Glutamatergic neuron (in vitro differentiated cells): ENCODE measurements at regions not wholly inside any gene's neighbourhood (a gene's known extent, or its start where the extent isn't known, plus 50 kb on each side); places are given as distances from the start of the nearest gene placed in this dataset.

Experiments used
- DNase-seq: peaks from one replicate; pipeline ENCODE4 v3.0.0; 2022
- H3K27ac Mint-ChIP-seq: one replicate; pipeline ENCODE4 v1.8.0; 2020; ENCODE audit warnings: mild to moderate bottlenecking, mixed read lengths, inconsistent platforms; ENCODE audit not compliant: unreplicated experiment
- H3K27me3 Mint-ChIP-seq: one replicate; pipeline ENCODE4 v1.8.0; 2020; ENCODE audit warnings: mild to moderate bottlenecking, moderate library complexity, mixed read lengths, inconsistent platforms; ENCODE audit not compliant: unreplicated experiment
- H3K36me3 Mint-ChIP-seq: one replicate; pipeline ENCODE4 v1.8.0; 2020; ENCODE audit warnings: mild to moderate bottlenecking, mixed read lengths, inconsistent platforms; ENCODE audit not compliant: unreplicated experiment
- H3K4me1 Mint-ChIP-seq: one replicate; pipeline ENCODE4 v1.8.0; 2020; ENCODE audit warnings: mild to moderate bottlenecking, low read depth, mixed read lengths, inconsistent platforms; ENCODE audit not compliant: unreplicated experiment
- H3K4me3 Mint-ChIP-seq: one replicate; pipeline ENCODE4 v1.8.0; 2020; ENCODE audit warnings: mild to moderate bottlenecking, mixed read lengths, inconsistent platforms; ENCODE audit not compliant: unreplicated experiment
- H3K9me3 Mint-ChIP-seq: one replicate; pipeline ENCODE4 v1.8.0; 2020; ENCODE audit warnings: mild to moderate bottlenecking, moderate library complexity, mixed read lengths, inconsistent platforms; ENCODE audit not compliant: unreplicated experiment
- CTCF ChIP-seq: fragments of 200-600 bp; sonication (generic); IDR thresholded peaks from one replicate; pipeline ENCODE4 v1.5.0; 2021; ENCODE audit not compliant: partially characterized antibody, unreplicated experiment

GRCh38 chr10:133001114-133001513 lies 58.7 kb upstream of the CFAP46 start:
- no peak overlapping the region for H3K27ac Mint-ChIP-seq
- TF ChIP-seq CTCF: no peak

GRCh38 chr10:133000648-133001047 lies 58.3 kb upstream of the CFAP46 start:
- Mint-ChIP-seq H3K36me3 (no peaks in the 10 kb centered on the region), H3K4me3 (no peak overlapping the region), H3K9me3 (peaks cover 4% of the 10 kb centered on the region), H3K4me1 (no peaks in the 10 kb centered on the region), H3K27me3 (peaks cover 6% of the 10 kb centered on the region), H3K27ac (no peak overlapping the region)
- no peak for TF ChIP-seq CTCF
- DNase-seq: no peak

More at GRCh38 chr10:133001114-133001513, 58.7 kb upstream of the CFAP46 start:
- H3K4me1 Mint-ChIP-seq: no peaks in the 10 kb centered on the region
- no peak overlapping the region for H3K4me3 Mint-ChIP-seq
- peaks cover 7% of the 10 kb centered on the region for H3K9me3 Mint-ChIP-seq
- peaks cover 9% of the 10 kb centered on the region for H3K27me3 Mint-ChIP-seq
- H3K36me3 Mint-ChIP-seq: no peaks in the 10 kb centered on the region
- DNase-seq: no peak

GRCh38 chr10:132997517-132998265 lies 55.3 kb upstream of the CFAP46 start:
- Mint-ChIP-seq H3K36me3 (no peaks in the 10 kb centered on the region), H3K9me3 (peaks cover 6% of the 10 kb centered on the region), H3K27ac (no peak overlapping the region), H3K4me3 (no peak overlapping the region), H3K4me1 (no peaks in the 10 kb centered on the region), H3K27me3 (peaks cover 3% of the 10 kb centered on the region)
- TF ChIP-seq CTCF: no peak
- no peak for DNase-seq

GRCh38 chr10:132996603-132997343 lies 54.4 kb upstream of the CFAP46 start:
- no peak for TF ChIP-seq CTCF
- peaks cover 6% of the 10 kb centered on the region for H3K9me3 Mint-ChIP-seq
- no peaks in the 10 kb centered on the region for H3K36me3 Mint-ChIP-seq
- H3K4me3 Mint-ChIP-seq: no peak overlapping the region
- H3K27ac Mint-ChIP-seq: no peak overlapping the region
- no peaks in the 10 kb centered on the region for H3K4me1 Mint-ChIP-seq
- no peak for DNase-seq
- H3K27me3 Mint-ChIP-seq: peaks cover 3% of the 10 kb centered on the region
